GM10248 (cell line): ENCODE measurements at regions not wholly inside any gene's neighbourhood (a gene's known extent, or its start where the extent isn't known, plus 50 kb on each side); places are given as distances from the start of the nearest gene placed in this dataset.

ENCODE experiments used
- CTCF ChIA-PET: fragments of 300-600 bp; sonication (Branson Sonifier 250); formaldehyde crosslinking; extraction: SDS; loops from one replicate; lab custom pipeline; 2021; ENCODE audit warnings: antibody characterized with exemption; lab: Yijun Ruan, JAX
- POLR2A ChIA-PET: fragments of 350-650 bp; sonication (Branson Sonifier 250); formaldehyde crosslinking; extraction: SDS; loops from one replicate; lab custom pipeline; 2020; ENCODE audit warnings: antibody characterized with exemption; lab: Yijun Ruan, JAX
- DNase-seq: peaks from one replicate; pipeline ENCODE4 v3.0.0; 2012; ENCODE audit errors: extremely low spot score
- CTCF ChIP-seq: IDR thresholded peaks from 2 replicates; pipeline ENCODE4 v1.5.1; 2012; ENCODE audit warnings: mild to moderate bottlenecking, low read depth; ENCODE audit errors: extremely low read depth, missing control alignments, control extremely low read depth

DNA sequence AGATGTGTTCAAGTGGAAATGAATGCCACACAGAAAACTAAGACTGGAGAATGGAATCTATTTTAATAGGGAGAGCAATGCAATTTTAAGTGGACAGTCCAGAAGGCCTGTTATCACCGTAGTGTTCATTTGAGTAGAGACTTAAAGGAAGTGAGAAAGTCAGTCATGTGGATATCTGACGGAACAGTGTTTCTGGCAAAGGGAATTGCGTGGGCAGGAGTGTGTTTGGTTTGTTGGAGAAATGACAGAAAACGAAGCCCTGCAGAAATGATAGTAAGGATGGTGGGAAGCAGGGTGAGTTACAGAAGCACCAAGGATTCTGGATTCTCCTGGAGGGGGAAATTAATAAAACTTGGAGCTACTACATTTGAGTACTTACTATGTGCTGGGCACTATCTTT, 776.6 kb downstream of the MED13L start:
- no peak for TF ChIP-seq CTCF
- no peak for DNase-seq
- ChIA-PET POLR2A (no interaction called here), CTCF (interaction anchor here (1.8 to 2.0 kb wide), 2 partner anchors 11 to 15 kb away, joined by 4 to 6 read pairs; no protein-coding TSS in a partner anchor)

DNA sequence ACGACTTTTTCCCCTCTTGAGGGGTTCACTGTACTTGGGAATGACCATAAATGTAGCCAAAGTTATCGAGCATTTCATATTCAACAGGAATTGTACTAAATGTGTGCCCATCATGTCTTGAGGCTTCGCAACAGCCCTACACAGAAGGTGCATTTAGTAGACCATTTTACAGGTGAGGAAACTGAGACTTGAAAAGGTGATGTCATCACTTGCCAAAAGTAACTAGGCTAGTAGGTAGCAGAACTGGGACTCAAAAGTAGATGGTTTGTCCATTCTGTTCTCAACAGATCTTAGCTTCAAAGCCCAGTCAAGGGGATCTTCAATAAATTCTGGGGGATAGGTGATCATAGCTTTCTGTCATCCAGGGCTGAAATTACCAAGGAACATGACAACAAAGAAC, 782.2 kb downstream of the MED13L start:
- no peak for DNase-seq
- ChIA-PET POLR2A (no interaction called here), CTCF (interaction anchor here (1.9 kb wide), 1 partner anchor 11 kb away, joined by 4 read pairs; no protein-coding TSS in a partner anchor)
- no peak for TF ChIP-seq CTCF

GRCh38 chr12:115492553-115492952, 784.9 kb downstream of the MED13L start:
- no peak for TF ChIP-seq CTCF
- CTCF ChIA-PET, result no interaction called here

GRCh38 chr12:115491511-115492250, 785.8 kb downstream of the MED13L start:
- POLR2A ChIA-PET, result no interaction called here
- CTCF ChIA-PET, result no interaction called here
- no peak for DNase-seq
- TF ChIP-seq CTCF, result no peak

More at GRCh38 chr12:115492553-115492952, 784.9 kb downstream of the MED13L start:
- no peak for DNase-seq
- POLR2A ChIA-PET, result no interaction called here

DNA sequence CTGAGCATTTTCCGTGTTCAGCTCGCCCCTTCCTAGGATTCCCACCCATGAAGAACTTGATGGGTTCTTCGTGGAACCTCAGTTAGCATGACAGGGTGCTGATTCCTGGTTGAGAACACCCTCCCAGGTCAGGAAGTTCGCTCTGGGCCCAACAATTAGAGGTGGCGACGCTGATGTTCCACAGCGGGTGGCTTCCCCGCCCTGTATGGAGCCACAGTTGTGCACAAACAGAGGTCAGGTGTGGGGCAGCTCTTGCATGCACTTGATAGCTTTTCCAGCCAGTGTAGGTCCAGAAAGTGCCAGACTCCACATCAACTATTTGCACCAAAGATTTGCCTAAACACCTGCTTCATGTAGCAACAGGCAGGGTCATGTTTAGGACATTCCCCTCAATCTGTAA, 788.2 kb downstream of the MED13L start:
- ChIA-PET CTCF (no interaction called here), POLR2A (no interaction called here)
- no peak for TF ChIP-seq CTCF
- no peak for DNase-seq

DNA sequence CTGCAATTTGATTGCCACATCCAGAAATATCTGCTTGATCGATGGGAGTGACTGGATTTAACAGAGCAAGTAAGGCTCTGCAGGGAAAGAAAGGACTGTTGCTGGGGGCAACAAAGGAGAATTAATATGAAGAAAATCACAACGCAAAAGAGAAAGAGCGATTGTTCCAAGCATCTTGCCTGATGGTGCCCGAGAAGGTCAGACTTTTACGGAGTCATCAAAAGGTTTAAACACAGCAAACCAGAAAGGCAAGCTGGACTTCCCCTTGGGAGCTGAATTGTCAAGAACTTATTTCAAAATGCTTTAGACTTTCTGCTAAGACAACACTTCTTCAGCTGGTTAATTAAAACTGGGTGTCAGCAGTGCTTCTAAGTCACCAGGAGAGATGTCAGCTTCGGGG, 791.5 kb downstream of the MED13L start:
- ChIA-PET CTCF (no interaction called here), POLR2A (no interaction called here)
- no peak for TF ChIP-seq CTCF
- DNase-seq, result no peak
